HUES64 (cell line): ENCODE measurements at regions not wholly inside any gene's neighbourhood (a gene's known extent, or its start where the extent isn't known, plus 50 kb on each side); places are given as distances from the start of the nearest gene placed in this dataset.

Experiments
- H3K27ac ChIP-seq: 2 replicates; pipeline ENCODE4 v1.7.0; 2013; ENCODE audit warnings: low read depth, low read length, inconsistent platforms
- H3K27me3 ChIP-seq: 2 replicates; pipeline ENCODE4 v1.6.1; 2013; ENCODE audit warnings: mild to moderate bottlenecking, low read length; ENCODE audit not compliant: insufficient read depth
- H3K36me3 ChIP-seq: 2 replicates; pipeline ENCODE4 v1.6.1; 2013; ENCODE audit warnings: mild to moderate bottlenecking, low read length; ENCODE audit not compliant: insufficient read depth
- H3K4me1 ChIP-seq: 2 replicates; pipeline ENCODE4 v1.6.1; 2013; ENCODE audit warnings: mild to moderate bottlenecking, low read length, moderate library complexity; ENCODE audit not compliant: insufficient read depth
- H3K4me3 ChIP-seq: 2 replicates; pipeline ENCODE4 v1.5.1; 2013; ENCODE audit warnings: mild to moderate bottlenecking, low read length, moderate library complexity
- H3K9ac ChIP-seq: 2 replicates; pipeline ENCODE4 v1.6.1; 2013; ENCODE audit warnings: mild to moderate bottlenecking, low read depth, low read length
- H3K9me3 ChIP-seq: 2 replicates; pipeline ENCODE4 v1.6.1; 2013; ENCODE audit warnings: low read depth, low read length; ENCODE audit not compliant: insufficient read depth
- WGBS: fragments of 150-250, 120-280 bp; methylation state at CpG from one replicate; pipeline ENCODE4 v1.1.7; 2013; ENCODE audit warnings: missing lambda C conversion rate; 5-methylcytosine and 5-hydroxymethylcytosine counted together

GRCh38 chr16:63187638-63188037 lies 1151.4 kb upstream of the CDH8 start:
- H3K9me3 ChIP-seq = no peaks in the 10 kb centered on the region
- 92% methylated on average over 3 of the region's 3 CpGs for WGBS

GRCh38 chr16:63185235-63185780 lies 1149.1 kb upstream of the CDH8 start:
- Histone ChIP-seq H3K4me3 (no peak overlapping the region), H3K27me3 (no peaks in the 10 kb centered on the region), H3K36me3 (no peaks in the 10 kb centered on the region), H3K9me3 (no peaks in the 10 kb centered on the region), H3K9ac (no peak overlapping the region), H3K27ac (peak overlapping the region; percentile 56), H3K4me1 (peaks cover 16% of the 10 kb centered on the region)
- 29% methylated on average over 4 of the region's 4 CpGs for WGBS

More at GRCh38 chr16:63187638-63188037, 1151.4 kb upstream of the CDH8 start:
- Histone ChIP-seq H3K36me3 (no peaks in the 10 kb centered on the region), H3K27ac (no peak overlapping the region), H3K4me1 (peaks cover 16% of the 10 kb centered on the region), H3K27me3 (no peaks in the 10 kb centered on the region), H3K9ac (no peak overlapping the region), H3K4me3 (no peak overlapping the region)

- Histone ChIP-seq H3K9ac (no peak overlapping the region), H3K9me3 (no peaks in the 10 kb centered on the region), H3K4me1 (peaks cover 16% of the 10 kb centered on the region), H3K36me3 (no peaks in the 10 kb centered on the region), H3K4me3 (no peak overlapping the region), H3K27ac (no peak overlapping the region), H3K27me3 (no peaks in the 10 kb centered on the region)
- 74% methylated on average over 2 of the region's 2 CpGs for WGBS
Measured at GRCh38 chr16:63183743-63184142, 1147.5 kb upstream of the CDH8 start.

GRCh38 chr16:63175313-63175712 lies 1139.1 kb upstream of the CDH8 start:
- Histone ChIP-seq H3K9ac (no peak overlapping the region), H3K4me1 (no peaks in the 10 kb centered on the region), H3K27me3 (no peaks in the 10 kb centered on the region), H3K27ac (no peak overlapping the region), H3K36me3 (no peaks in the 10 kb centered on the region), H3K4me3 (no peak overlapping the region), H3K9me3 (no peaks in the 10 kb centered on the region)

GRCh38 chr16:63174801-63175200 lies 1138.6 kb upstream of the CDH8 start:
- Histone ChIP-seq H3K9ac (no peak overlapping the region), H3K36me3 (no peaks in the 10 kb centered on the region), H3K4me3 (no peak overlapping the region), H3K4me1 (no peaks in the 10 kb centered on the region), H3K27me3 (no peaks in the 10 kb centered on the region), H3K9me3 (no peaks in the 10 kb centered on the region), H3K27ac (no peak overlapping the region)

GRCh38 chr16:63171545-63171944 lies 1135.3 kb upstream of the CDH8 start:
- Histone ChIP-seq H3K9me3 (no peaks in the 10 kb centered on the region), H3K27ac (no peak overlapping the region), H3K27me3 (no peaks in the 10 kb centered on the region), H3K4me1 (no peaks in the 10 kb centered on the region), H3K36me3 (no peaks in the 10 kb centered on the region), H3K4me3 (no peak overlapping the region), H3K9ac (no peak overlapping the region)

- H3K4me3 ChIP-seq = no peak overlapping the region
- H3K4me1 ChIP-seq = no peaks in the 10 kb centered on the region
- no peaks in the 10 kb centered on the region for H3K27me3 ChIP-seq
- no peak overlapping the region for H3K27ac ChIP-seq
- H3K9ac ChIP-seq = no peak overlapping the region
- 87% methylated on average over 1 of the region's 2 CpGs for WGBS
- H3K36me3 ChIP-seq = no peaks in the 10 kb centered on the region
- no peaks in the 10 kb centered on the region for H3K9me3 ChIP-seq
Measured at GRCh38 chr16:63169100-63169499, 1132.9 kb upstream of the CDH8 start.

- whole genome bisulfite sequencing = 97% methylated on average over 5 of the region's 5 CpGs
- H3K4me3 ChIP-seq = no peak overlapping the region
- H3K4me1 ChIP-seq = no peaks in the 10 kb centered on the region
- no peaks in the 10 kb centered on the region for H3K36me3 ChIP-seq
- H3K27me3 ChIP-seq = no peaks in the 10 kb centered on the region
- H3K27ac ChIP-seq = no peak overlapping the region
- no peak overlapping the region for H3K9ac ChIP-seq
- H3K9me3 ChIP-seq = no peaks in the 10 kb centered on the region
Measured at GRCh38 chr16:63157818-63158217, 1121.6 kb upstream of the CDH8 start.

GRCh38 chr16:63146251-63146650 lies 1110.0 kb upstream of the CDH8 start:
- Histone ChIP-seq H3K9me3 (no peaks in the 10 kb centered on the region), H3K27ac (no peak overlapping the region), H3K36me3 (no peaks in the 10 kb centered on the region), H3K4me3 (no peak overlapping the region), H3K4me1 (no peaks in the 10 kb centered on the region), H3K9ac (no peak overlapping the region), H3K27me3 (no peaks in the 10 kb centered on the region)
- WGBS = 88% methylated on average over 1 of the region's 1 CpG

- no peaks in the 10 kb centered on the region for H3K4me1 ChIP-seq
- no peak overlapping the region for H3K4me3 ChIP-seq
- 93% methylated on average over 1 of the region's 1 CpG for WGBS
- H3K36me3 ChIP-seq = no peaks in the 10 kb centered on the region
- H3K27me3 ChIP-seq = no peaks in the 10 kb centered on the region
- no peak overlapping the region for H3K9ac ChIP-seq
- no peak overlapping the region for H3K27ac ChIP-seq
- no peaks in the 10 kb centered on the region for H3K9me3 ChIP-seq
Measured at GRCh38 chr16:63145411-63145810, 1109.2 kb upstream of the CDH8 start.

GRCh38 chr16:63135069-63135468 lies 1098.8 kb upstream of the CDH8 start:
- WGBS = 89% methylated on average over 2 of the region's 2 CpGs
- Histone ChIP-seq H3K27ac (no peak overlapping the region), H3K27me3 (no peaks in the 10 kb centered on the region), H3K9me3 (no peaks in the 10 kb centered on the region), H3K4me1 (no peaks in the 10 kb centered on the region), H3K36me3 (no peaks in the 10 kb centered on the region), H3K9ac (no peak overlapping the region), H3K4me3 (no peak overlapping the region)

GRCh38 chr16:63131503-63131902 lies 1095.3 kb upstream of the CDH8 start:
- Histone ChIP-seq H3K4me1 (no peaks in the 10 kb centered on the region), H3K9ac (no peak overlapping the region), H3K36me3 (no peaks in the 10 kb centered on the region), H3K27me3 (no peaks in the 10 kb centered on the region), H3K27ac (no peak overlapping the region), H3K4me3 (no peak overlapping the region), H3K9me3 (no peaks in the 10 kb centered on the region)
- WGBS = no CpG with 5 or more reads among the region's 2 CpGs
